Transverse colon (tissue), 4 donors: ENCODE measurements at regions not wholly inside any gene's neighbourhood (a gene's known extent, or its start where the extent isn't known, plus 50 kb on each side); places are given as distances from the start of the nearest gene placed in this dataset.

Experiments used
- DNase-seq: peaks from one replicate; pipeline ENCODE4 v3.0.0-alpha.2; 2019
- H3K27ac ChIP-seq, 4 donors: fragments of 200-600 bp; sonication (generic); 2 replicates each; pipeline ENCODE4 v1.5.1; 2016 to 2018; ENCODE audit warnings: inconsistent platforms in 4 of 4
- H3K27me3 ChIP-seq: fragments of 200-600 bp; sonication (generic); 2 replicates; pipeline ENCODE4 v1.5.1; 2017; ENCODE audit warnings: inconsistent platforms
- H3K36me3 ChIP-seq, 4 donors: fragments of 200-600 bp; sonication (generic); 2 replicates each; pipeline ENCODE4 v1.5.1; 2017 to 2019; ENCODE audit warnings: inconsistent platforms in 4 of 4
- H3K4me1 ChIP-seq, 4 donors: fragments of 200-600 bp; sonication (generic); 2 replicates each; pipeline ENCODE4 v1.5.1; 2017 to 2020; ENCODE audit warnings: inconsistent platforms in 4 of 4
- H3K4me3 ChIP-seq, 4 donors: fragments of 200-600 bp; sonication (generic); 1 replicate in 1 of 4; 2 replicates in 3 of 4; pipeline versions ENCODE4 v1.5.1 to v1.6.1; 2017 to 2019; ENCODE audit warnings: inconsistent platforms in 4 of 4
- H3K9me3 ChIP-seq, 2 donors: fragments of 200-600 bp; sonication (generic); 2 replicates each; pipeline ENCODE4 v1.5.1; 2017 to 2019; ENCODE audit warnings: inconsistent platforms in 2 of 2
- CTCF ChIP-seq, 5 experiments: fragments of 200-600 bp in 3 of 5; fragments of 450-650 bp in 2 of 5; sonication (generic) in 3 of 5; IDR thresholded peaks; 1 replicate in 2 of 5; 2 replicates in 3 of 5; pipeline ENCODE4 v1.5.1; 2016 to 2017; ENCODE audit warnings: antibody characterized with exemption in 5 of 5, inconsistent platforms in 3 of 5, mild to moderate bottlenecking in 2 of 5, moderate library complexity in 1 of 5
- EP300 ChIP-seq: sonication (generic); formaldehyde crosslinking; IDR thresholded peaks from one replicate; pipeline ENCODE4 v1.6.1; 2017; ENCODE audit warnings: antibody characterized with exemption, low read depth
- POLR2A ChIP-seq: fragments of 450-650 bp; IDR thresholded peaks from one replicate; pipeline ENCODE4 v1.6.1; 2016; ENCODE audit warnings: antibody characterized with exemption, mild to moderate bottlenecking, moderate library complexity
- POLR2AphosphoS5 ChIP-seq, 3 donors: sonication (generic); formaldehyde crosslinking; IDR thresholded peaks; one replicate each; pipeline ENCODE4 v1.6.1; 2016; ENCODE audit warnings: antibody characterized with exemption in 3 of 3
- WGBS, 2 donors: methylation state at CpG; one replicate each; pipeline ENCODE4 v1.1.5; 2018; ENCODE audit warnings: low coverage in 1 of 2; 5-methylcytosine and 5-hydroxymethylcytosine counted together
- in situ Hi-C, 4 donors: fragments of 200-750 bp; cut with MboI; loops; one replicate each; pipeline versions ENCODE4 v1.15.0 to v1.15.1; 2017; ENCODE audit warnings: low sequenced_read_pairs in 3 of 4, low pct_ligation_motif_present in 1 of 4, low pct_unique_long_range_greater_than_20kb in 1 of 4
- intact Hi-C: fragments of 100-400 bp; cut with DNase I; formaldehyde crosslinking; loops from one replicate; pipeline ENCODE4 v1.15.1; 2023; ENCODE audit warnings: low total_unique reads

GRCh38 chr7:45293295-45293942 is 135.8 kb downstream of the RAMP3 start:
- no peak for DNase-seq
- Histone ChIP-seq H3K27ac (no peak overlapping the region), H3K9me3 (peaks cover 0 to 5% of the 10 kb centered on the region in 2 donors), H3K36me3 (no peaks in the 10 kb centered on the region), H3K4me3 (no peak overlapping the region), H3K27me3 (no peaks in the 10 kb centered on the region), H3K4me1 (no peaks in the 10 kb centered on the region)
- in situ Hi-C loops, result no loop called here
- TF ChIP-seq EP300, result no peak
- TF ChIP-seq CTCF (IDR thresholded peaks at IDR 0.05), result no peak
- TF ChIP-seq POLR2A, result no peak
- no peak for TF ChIP-seq POLR2AphosphoS5 (IDR thresholded peaks at IDR 0.05)
- intact Hi-C loops, result no loop called here
- WGBS, 2 donors, result 83 to 89% methylated on average over 1 to 5 of the region's 5 CpGs

DNA sequence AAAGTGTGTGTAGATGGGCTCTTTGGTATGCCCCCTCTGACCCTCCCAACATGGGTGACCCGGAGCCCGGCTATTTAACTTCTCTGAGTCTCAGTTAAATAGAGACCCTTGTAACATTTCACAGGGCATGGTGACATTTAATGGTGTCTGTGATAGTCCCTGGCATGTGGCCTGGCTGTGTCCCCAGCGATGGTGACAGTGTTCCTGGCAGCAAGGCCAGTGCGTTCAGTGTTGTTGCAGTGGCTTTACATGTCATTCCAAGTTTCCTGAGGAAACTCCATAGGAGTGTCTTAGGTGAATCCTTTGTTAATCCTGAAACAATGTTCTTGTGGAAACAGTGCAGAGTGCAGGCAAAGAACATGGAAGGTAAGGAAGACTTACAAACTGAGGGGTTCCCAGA is 137.0 kb downstream of the RAMP3 start:
- H3K9me3 ChIP-seq, result no peaks in the 10 kb centered on the region
- H3K4me3 ChIP-seq, result no peak overlapping the region
- H3K27me3 ChIP-seq, result peaks cover 3% of the 10 kb centered on the region
- no peak overlapping the region for H3K27ac ChIP-seq
- intact Hi-C loops (no loop called here), in situ Hi-C loops (no loop called here)
- TF ChIP-seq POLR2A (no peak), EP300 (no peak), CTCF (IDR thresholded peaks at IDR 0.05) (no peak), POLR2AphosphoS5 (IDR thresholded peaks at IDR 0.05) (no peak)
- H3K36me3 ChIP-seq, result no peaks in the 10 kb centered on the region
- no peaks in the 10 kb centered on the region for H3K4me1 ChIP-seq
- WGBS, 2 donors, result 89 to 100% methylated on average over 1 to 4 of the region's 4 CpGs
- DNase-seq, result no peak

DNA sequence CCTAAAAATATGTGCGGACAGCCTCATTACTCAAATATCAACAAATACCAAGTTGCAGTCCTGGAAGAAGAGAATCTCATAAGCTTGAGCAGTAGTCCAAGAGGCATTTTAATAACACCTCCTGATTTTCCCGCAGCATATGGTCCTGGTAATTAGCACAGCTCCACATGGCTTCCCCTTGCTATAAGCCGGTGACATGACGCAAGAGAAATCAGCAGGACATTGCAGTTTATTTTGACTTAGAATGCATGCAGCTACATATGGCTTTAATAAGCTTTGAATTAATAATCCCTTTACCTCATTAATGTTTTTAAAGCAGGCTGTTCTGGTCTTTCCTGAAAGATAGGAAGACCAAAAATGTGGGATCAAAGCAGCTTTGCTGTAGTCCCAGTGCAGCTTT is 137.6 kb downstream of the RAMP3 start:
- no peak overlapping the region for H3K4me3 ChIP-seq
- no peaks in the 10 kb centered on the region for H3K9me3 ChIP-seq
- peaks cover 4% of the 10 kb centered on the region for H3K27me3 ChIP-seq
- H3K4me1 ChIP-seq, result no peaks in the 10 kb centered on the region
- in situ Hi-C loops (no loop called here), intact Hi-C loops (no loop called here)
- no peak for DNase-seq
- WGBS, 2 donors, result 90 to 91% methylated on average over 4 of the region's 4 CpGs
- H3K36me3 ChIP-seq, result no peaks in the 10 kb centered on the region
- no peak overlapping the region for H3K27ac ChIP-seq
- TF ChIP-seq CTCF (IDR thresholded peaks at IDR 0.05) (no peak), POLR2A (no peak), EP300 (no peak), POLR2AphosphoS5 (IDR thresholded peaks at IDR 0.05) (no peak)

DNA sequence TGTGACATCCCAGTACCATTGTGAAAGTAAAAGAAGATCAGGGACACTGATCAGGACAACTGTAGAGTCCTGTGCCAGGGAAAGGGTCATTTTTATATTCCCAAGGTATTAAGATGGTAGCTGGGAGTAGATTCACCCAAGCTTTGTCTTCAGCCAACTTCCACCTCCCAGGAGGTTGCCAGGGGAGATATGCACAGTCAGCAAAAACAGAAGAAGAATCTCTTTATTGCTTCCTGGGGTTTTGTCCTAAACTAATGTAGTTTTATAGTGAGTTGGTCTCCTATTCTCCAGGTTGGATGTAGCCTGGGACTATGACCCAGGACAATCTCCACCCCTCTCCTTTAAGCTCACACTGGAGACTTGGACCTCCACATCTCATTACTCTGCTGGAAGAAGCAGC is 139.2 kb downstream of the RAMP3 start:
- Histone ChIP-seq H3K27me3 (peaks cover 4% of the 10 kb centered on the region), H3K36me3 (no peaks in the 10 kb centered on the region), H3K4me1 (no peaks in the 10 kb centered on the region), H3K9me3 (no peaks in the 10 kb centered on the region), H3K4me3 (no peak overlapping the region), H3K27ac (no peak overlapping the region)
- intact Hi-C loops, result no loop called here
- in situ Hi-C loops, result no loop called here
- no peak for DNase-seq
- TF ChIP-seq EP300 (no peak), POLR2AphosphoS5 (IDR thresholded peaks at IDR 0.05) (no peak), CTCF (IDR thresholded peaks at IDR 0.05) (no peak), POLR2A (no peak)
